Gastrocnemius medialis (tissue), 4 donors: ENCODE measurements at regions not wholly inside any gene's neighbourhood (a gene's known extent, or its start where the extent isn't known, plus 50 kb on each side); places are given as distances from the start of the nearest gene placed in this dataset.

Experiments used
- POLR2A ChIP-seq, 2 donors: fragments of 450-650 bp; IDR thresholded peaks; one replicate each; pipeline ENCODE4 v1.6.1; 2017; ENCODE audit warnings: antibody characterized with exemption in 2 of 2, mild to moderate bottlenecking in 2 of 2, moderate library complexity in 2 of 2
- TF ChIP-seq, protein P1 (sequence below), 5 experiments: fragments of 450-650 bp in 3 of 5; fragments of 200-600 bp in 2 of 5; sonication (generic) in 2 of 5; IDR thresholded peaks in 4 of 5; conservative IDR thresholded peaks in 1 of 5; 1 replicate in 4 of 5; 2 replicates in 1 of 5; pipeline ENCODE4 v1.5.1; 2016 to 2019; ENCODE audit warnings: antibody characterized with exemption in 5 of 5, mild to moderate bottlenecking in 3 of 5, moderate library complexity in 3 of 5

DNA sequence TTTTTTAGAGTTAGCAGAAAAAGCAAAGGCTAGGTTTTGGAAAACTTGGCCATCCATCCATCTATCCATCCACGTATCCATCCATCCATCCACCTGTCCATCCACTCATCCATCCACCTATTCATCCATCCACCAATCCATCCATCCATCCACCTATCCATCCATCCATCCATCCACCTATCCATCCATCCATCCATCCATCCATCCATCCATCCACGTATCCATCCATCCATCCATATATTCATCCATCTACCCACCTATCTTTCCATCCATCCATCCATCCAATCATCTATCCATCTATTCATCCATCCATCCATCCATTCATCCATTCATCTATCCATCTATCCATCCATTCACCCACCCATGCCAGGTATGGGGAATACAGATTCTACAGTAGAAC lies 81.7 kb upstream of the MPP7 start:
- TF ChIP-seq, protein P1, sequence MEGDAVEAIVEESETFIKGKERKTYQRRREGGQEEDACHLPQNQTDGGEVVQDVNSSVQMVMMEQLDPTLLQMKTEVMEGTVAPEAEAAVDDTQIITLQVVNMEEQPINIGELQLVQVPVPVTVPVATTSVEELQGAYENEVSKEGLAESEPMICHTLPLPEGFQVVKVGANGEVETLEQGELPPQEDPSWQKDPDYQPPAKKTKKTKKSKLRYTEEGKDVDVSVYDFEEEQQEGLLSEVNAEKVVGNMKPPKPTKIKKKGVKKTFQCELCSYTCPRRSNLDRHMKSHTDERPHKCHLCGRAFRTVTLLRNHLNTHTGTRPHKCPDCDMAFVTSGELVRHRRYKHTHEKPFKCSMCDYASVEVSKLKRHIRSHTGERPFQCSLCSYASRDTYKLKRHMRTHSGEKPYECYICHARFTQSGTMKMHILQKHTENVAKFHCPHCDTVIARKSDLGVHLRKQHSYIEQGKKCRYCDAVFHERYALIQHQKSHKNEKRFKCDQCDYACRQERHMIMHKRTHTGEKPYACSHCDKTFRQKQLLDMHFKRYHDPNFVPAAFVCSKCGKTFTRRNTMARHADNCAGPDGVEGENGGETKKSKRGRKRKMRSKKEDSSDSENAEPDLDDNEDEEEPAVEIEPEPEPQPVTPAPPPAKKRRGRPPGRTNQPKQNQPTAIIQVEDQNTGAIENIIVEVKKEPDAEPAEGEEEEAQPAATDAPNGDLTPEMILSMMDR (IDR thresholded peaks at IDR 0.05 in 4 of 5, conservative IDR thresholded peaks at IDR 0.05 in 1 of 5), result no peak
- no peak for TF ChIP-seq POLR2A (IDR thresholded peaks at IDR 0.05)
